ENCODE measurements at regions not wholly inside any gene's neighbourhood (a gene's known extent, or its start where the extent isn't known, plus 50 kb on each side); places are given as distances from the start of the nearest gene placed in this dataset.

GRCh38 chr2:152815634-152816257, 97.3 kb downstream of the ARL6IP6 start:
- no peaks in the 10 kb centered on the region for H3K4me1 ChIP-seq (ENCODE audit: control insufficient read depth in 2 of 2, insufficient read depth in 2 of 2, low read length in 2 of 2)
- no peak for DNase-seq (ENCODE audit: low read depth in 6 of 9, low spot score in 9 of 9)
- H3K36me3 ChIP-seq (ENCODE audit: control insufficient read depth in 2 of 2, insufficient read depth in 2 of 2, low read length in 1 of 2) = no peaks in the 10 kb centered on the region
- no peaks in the 10 kb centered on the region for H3K27me3 ChIP-seq (ENCODE audit: control insufficient read depth in 2 of 2, insufficient read depth in 1 of 2, low read length in 1 of 2)
- no peak overlapping the region for H3K4me3 ChIP-seq (ENCODE audit: low read length in 2 of 2)
- peaks cover 0 to 9% of the 10 kb centered on the region in 2 donors for H3K9me3 ChIP-seq (ENCODE audit: control insufficient read depth in 2 of 2, insufficient read depth in 1 of 2, low read length in 1 of 2)
- no peak overlapping the region for H3K27ac ChIP-seq (ENCODE audit: low read depth in 1 of 2, low read length in 1 of 2)
- WGBS = 84% methylated on average over 3 of the region's 3 CpGs

GRCh38 chr2:152814475-152815030, 96.1 kb downstream of the ARL6IP6 start:
- Histone ChIP-seq H3K36me3 (ENCODE audit: control insufficient read depth in 2 of 2, insufficient read depth in 2 of 2, low read length in 1 of 2) (no peaks in the 10 kb centered on the region), H3K27ac (ENCODE audit: low read depth in 1 of 2, low read length in 1 of 2) (no peak overlapping the region), H3K9me3 (ENCODE audit: control insufficient read depth in 2 of 2, insufficient read depth in 1 of 2, low read length in 1 of 2) (peaks cover 0 to 9% of the 10 kb centered on the region in 2 donors), H3K4me1 (ENCODE audit: control insufficient read depth in 2 of 2, insufficient read depth in 2 of 2, low read length in 2 of 2) (no peaks in the 10 kb centered on the region), H3K4me3 (ENCODE audit: low read length in 2 of 2) (no peak overlapping the region), H3K27me3 (ENCODE audit: control insufficient read depth in 2 of 2, insufficient read depth in 1 of 2, low read length in 1 of 2) (no peaks in the 10 kb centered on the region)
- no peak for DNase-seq (ENCODE audit: low read depth in 6 of 9, low spot score in 9 of 9)
- WGBS = 81% methylated on average over 5 of the region's 5 CpGs

- H3K4me1 ChIP-seq (ENCODE audit: control insufficient read depth in 2 of 2, insufficient read depth in 2 of 2, low read length in 2 of 2) = no peaks in the 10 kb centered on the region
- DNase-seq (ENCODE audit: low read depth in 6 of 9, low spot score in 9 of 9) = no peak
- H3K27ac ChIP-seq (ENCODE audit: low read depth in 1 of 2, low read length in 1 of 2) = no peak overlapping the region
- H3K9me3 ChIP-seq (ENCODE audit: control insufficient read depth in 2 of 2, insufficient read depth in 1 of 2, low read length in 1 of 2) = peaks cover 0 to 9% of the 10 kb centered on the region in 2 donors
- H3K27me3 ChIP-seq (ENCODE audit: control insufficient read depth in 2 of 2, insufficient read depth in 1 of 2, low read length in 1 of 2) = no peaks in the 10 kb centered on the region
- H3K36me3 ChIP-seq (ENCODE audit: control insufficient read depth in 2 of 2, insufficient read depth in 2 of 2, low read length in 1 of 2) = no peaks in the 10 kb centered on the region
- H3K4me3 ChIP-seq (ENCODE audit: low read length in 2 of 2) = no peak overlapping the region
Measured at GRCh38 chr2:152813351-152813750, 94.9 kb downstream of the ARL6IP6 start.
